ENCODE measurements at regions not wholly inside any gene's neighbourhood (a gene's known extent, or its start where the extent isn't known, plus 50 kb on each side); places are given as distances from the start of the nearest gene placed in this dataset.
"Not testable (repeated sequence)": the region's sequence is repeated elsewhere in the genome, so short reads cannot be mapped to it uniquely, and the experiment has no call there.

DNA sequence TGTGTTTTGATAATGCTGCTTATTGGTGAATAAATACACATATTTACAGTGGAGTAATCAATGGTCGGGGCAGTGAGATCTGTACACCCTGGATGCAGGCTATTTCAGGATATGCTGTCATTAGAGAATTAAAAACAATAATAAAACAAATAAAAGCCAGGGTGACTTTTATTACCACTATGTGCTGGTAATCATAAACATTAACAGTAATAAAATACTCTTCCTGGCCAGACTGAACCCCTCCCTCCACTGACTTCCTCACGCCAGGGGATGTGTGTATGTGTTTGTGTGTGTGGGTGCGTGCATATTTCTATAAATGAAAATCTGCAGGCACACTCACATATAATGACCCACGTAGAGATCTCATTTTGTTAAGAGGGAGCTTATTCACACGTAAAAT is 98.0 kb upstream of the MAP9 start:
- DNase-seq (ENCODE audit: low read depth in 4 of 4, low spot score in 1 of 4) = no peak

DNA sequence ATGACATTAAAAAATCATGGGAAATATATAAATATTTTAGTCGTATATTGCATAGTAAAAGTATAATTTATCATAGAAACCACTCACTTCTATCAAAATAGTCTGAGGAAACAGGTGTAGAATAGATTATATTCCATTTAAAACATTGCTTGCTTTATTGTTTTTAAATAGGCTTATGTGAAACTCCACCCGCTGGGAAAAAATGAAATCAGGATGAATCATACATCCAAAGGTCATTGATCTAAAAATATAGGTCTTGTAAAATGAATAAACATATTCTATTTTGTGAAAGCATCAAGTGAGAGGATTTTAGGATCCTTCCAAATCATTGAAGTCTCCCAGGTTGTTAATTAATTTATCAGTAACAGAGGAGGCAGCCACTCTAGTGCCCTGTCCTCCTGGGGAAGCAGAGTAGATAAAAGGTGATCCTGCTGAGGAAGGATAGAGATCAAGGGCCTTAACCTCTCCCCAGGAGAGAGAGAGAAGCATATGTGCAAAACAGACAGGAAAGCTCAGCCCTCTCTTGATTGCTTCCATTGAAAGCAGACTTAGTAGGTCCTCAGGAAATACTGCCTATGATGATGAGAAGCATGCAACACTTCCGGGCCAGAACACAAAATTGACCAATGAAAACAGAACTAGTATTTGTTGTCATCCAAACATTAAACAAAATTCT is 96.8 kb upstream of the MAP9 start:
- no peak for DNase-seq (ENCODE audit: low read depth in 4 of 4, low spot score in 1 of 4)

DNA sequence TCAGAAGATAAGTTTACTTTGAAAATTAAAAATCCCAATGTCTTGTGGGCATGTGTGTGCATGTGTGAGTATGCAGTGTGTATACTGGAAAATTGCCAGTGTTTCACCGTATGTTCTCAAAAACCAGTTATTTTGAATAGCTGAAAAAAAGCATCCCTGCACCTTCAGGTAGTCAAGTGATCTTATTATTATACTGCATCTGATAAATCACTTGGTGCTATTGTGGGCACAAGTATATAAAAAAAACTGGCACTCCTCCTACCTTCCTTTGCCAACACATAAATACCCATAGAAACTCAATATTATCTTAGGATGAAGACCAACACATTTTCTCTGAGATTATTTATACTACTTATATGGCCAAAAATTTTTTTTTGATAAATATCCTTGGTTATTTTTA is 91.5 kb upstream of the MAP9 start:
- no peak for DNase-seq (ENCODE audit: low read depth in 4 of 4, low spot score in 1 of 4)

GRCh38 chr4:155450676-155451075 is 73.9 kb upstream of the MAP9 start:
- DNase-seq (ENCODE audit: low read depth in 4 of 4, low spot score in 1 of 4) = no peak

GRCh38 chr4:155445306-155445705 is 68.5 kb upstream of the MAP9 start:
- DNase-seq (ENCODE audit: low read depth in 4 of 4, low spot score in 1 of 4) = no peak

- DNase-seq (ENCODE audit: low read depth in 4 of 4, low spot score in 1 of 4) = no peak
Observed at GRCh38 chr4:155444721-155445120, 68.0 kb upstream of the MAP9 start.

DNA sequence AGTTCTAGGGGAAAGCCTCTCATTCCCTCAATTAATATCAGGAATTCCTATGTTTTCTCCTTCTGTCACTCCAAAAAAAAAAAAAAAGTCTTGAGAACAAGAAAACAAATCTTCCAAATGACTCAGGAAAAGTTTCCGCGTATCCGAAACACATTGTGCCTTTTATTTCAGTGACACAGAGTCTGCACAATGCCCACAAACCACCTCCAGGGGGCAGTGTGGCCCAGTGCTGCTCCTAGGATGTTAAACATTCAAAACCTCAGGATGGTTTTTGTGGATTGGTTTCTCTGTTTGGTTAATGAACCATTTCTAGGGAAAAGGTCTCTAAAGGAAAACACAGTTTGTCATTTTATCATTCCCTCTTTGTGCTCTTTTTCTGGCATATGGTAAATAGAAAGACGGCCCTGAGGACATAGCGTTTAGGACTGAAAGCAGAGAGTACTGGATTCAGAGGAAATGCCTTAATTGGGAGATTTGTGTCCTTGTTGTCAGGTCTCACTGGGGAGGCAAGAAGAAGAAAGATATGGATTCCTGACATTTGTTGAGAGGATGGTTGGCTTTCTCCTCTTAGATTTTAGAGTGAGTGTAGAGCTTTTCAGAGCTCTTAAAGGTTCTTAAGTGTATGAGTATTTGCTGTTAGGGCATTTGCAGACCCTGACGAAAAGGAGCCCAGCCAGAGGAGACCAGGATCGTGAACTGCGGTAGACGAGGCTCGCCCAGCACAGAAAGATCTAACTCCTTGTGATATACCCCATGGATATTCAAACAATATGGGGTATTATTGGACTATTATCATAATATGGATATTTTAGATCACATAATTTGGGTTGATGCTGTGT is 65.7 kb upstream of the MAP9 start:
- DNase-seq (ENCODE audit: low read depth in 4 of 4, low spot score in 1 of 4) = peak; percentile 3 to 40 (median 30)

DNA sequence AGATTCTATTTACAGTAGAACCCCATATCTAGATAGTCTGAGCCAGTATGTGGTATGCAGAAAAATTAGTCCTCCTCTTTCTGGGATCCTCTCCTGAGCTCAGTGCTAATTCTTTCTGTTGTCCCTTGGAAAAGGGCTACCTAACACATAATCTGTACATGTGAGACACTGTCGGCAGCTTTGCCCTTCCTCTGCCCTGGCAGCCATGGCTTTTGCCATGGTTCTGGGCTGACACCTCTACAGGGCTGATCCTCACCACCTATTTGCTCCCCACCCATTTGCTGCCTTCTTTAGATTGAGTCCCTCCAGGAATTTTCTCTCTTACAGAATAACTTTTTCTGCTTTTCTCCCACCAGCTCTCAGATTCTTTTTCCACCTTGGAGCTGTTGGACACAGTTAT is 64.7 kb upstream of the MAP9 start:
- DNase-seq (ENCODE audit: low read depth in 4 of 4, low spot score in 1 of 4) = no peak

DNA sequence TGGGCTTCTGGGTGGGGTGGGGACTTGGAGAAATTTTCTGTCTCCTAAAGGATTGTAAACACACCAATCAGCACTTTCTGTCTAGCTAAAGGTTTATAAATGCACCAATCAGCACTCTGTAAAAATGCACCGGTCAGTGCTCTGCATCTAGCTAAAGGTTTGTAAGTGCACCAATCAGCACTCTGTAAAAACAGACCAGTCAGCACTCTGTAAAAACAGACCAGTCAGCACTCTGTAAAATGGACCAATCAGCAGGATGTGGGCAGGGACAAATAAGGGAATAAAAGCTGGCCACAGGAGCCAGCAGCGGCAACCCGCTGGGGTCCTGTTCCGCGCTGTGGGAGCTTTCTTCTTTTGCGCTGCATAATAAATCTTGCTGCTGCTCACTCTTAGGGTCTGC is 63.0 kb upstream of the MAP9 start:
- DNase-seq (ENCODE audit: low read depth in 4 of 4, low spot score in 1 of 4) = not testable (repeated sequence)

DNA sequence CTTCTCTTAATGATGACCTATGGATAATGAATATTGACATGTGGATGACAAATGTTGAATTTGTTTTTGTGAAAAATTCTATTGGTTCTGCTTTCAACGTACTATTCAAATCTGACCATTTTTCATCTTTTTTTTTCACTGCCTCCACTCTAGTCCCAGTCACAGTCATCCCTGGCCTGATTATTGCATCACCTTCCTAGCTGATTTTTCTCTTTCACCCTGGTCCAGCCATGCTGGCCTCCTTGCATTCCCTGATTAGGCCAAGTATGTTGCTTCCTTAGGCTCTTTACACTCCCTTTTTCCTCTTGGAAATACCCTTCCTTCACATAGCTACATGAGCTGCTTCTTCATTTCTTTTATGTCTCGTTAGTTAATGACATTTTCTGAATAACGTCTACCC is 58.1 kb upstream of the MAP9 start:
- DNase-seq (ENCODE audit: low read depth in 4 of 4, low spot score in 1 of 4) = no peak

DNA sequence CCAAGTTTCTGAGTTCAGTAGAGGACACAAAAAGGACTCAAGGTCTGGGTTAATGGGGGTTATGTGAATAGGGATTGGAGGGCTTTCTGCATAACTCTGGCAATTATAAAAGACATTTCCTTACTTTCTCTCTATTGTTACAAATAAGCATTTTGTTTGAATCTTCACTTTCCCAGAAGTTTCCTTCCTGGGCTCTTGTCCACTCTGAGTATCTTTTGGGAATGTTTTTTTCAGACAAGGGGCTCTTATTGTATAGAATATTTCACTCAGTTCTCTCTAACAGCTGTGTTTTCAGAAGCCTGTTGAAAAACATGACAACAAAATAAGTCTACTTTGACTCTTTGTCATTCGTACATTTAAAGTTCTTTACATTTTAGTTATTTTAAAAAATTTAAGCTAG is 57.6 kb upstream of the MAP9 start:
- no peak for DNase-seq (ENCODE audit: low read depth in 4 of 4, low spot score in 1 of 4)

- DNase-seq (ENCODE audit: low read depth in 4 of 4, low spot score in 1 of 4) = no peak
Observed at GRCh38 chr4:155433636-155434360, 57.0 kb upstream of the MAP9 start.

GRCh38 chr4:155430895-155431795 is 54.4 kb upstream of the MAP9 start:
- DNase-seq (ENCODE audit: low read depth in 4 of 4, low spot score in 1 of 4) = no peak

- no peak for DNase-seq (ENCODE audit: low read depth in 4 of 4, low spot score in 1 of 4)
Observed at GRCh38 chr4:155428128-155428527, 51.4 kb upstream of the MAP9 start.

- no peak for DNase-seq (ENCODE audit: low read depth in 4 of 4, low spot score in 1 of 4)
Observed at GRCh38 chr4:155426953-155427352, 50.2 kb upstream of the MAP9 start.

Data from stimulated activated CD4-positive, alpha-beta T cell treated with anti-CD3 and anti-CD28 coated beads, Interleukin-1b, Interleukin-23, amount 100 ng/mL, for 24 hours (primary cell).